T follicular helper cell (primary cell): ENCODE measurements at regions not wholly inside any gene's neighbourhood (a gene's known extent, or its start where the extent isn't known, plus 50 kb on each side); places are given as distances from the start of the nearest gene placed in this dataset.

Source experiments
- DNase-seq: peaks from one replicate; pipeline ENCODE4 v3.0.0-alpha.2; 2020; ENCODE audit warnings: low read depth

DNA sequence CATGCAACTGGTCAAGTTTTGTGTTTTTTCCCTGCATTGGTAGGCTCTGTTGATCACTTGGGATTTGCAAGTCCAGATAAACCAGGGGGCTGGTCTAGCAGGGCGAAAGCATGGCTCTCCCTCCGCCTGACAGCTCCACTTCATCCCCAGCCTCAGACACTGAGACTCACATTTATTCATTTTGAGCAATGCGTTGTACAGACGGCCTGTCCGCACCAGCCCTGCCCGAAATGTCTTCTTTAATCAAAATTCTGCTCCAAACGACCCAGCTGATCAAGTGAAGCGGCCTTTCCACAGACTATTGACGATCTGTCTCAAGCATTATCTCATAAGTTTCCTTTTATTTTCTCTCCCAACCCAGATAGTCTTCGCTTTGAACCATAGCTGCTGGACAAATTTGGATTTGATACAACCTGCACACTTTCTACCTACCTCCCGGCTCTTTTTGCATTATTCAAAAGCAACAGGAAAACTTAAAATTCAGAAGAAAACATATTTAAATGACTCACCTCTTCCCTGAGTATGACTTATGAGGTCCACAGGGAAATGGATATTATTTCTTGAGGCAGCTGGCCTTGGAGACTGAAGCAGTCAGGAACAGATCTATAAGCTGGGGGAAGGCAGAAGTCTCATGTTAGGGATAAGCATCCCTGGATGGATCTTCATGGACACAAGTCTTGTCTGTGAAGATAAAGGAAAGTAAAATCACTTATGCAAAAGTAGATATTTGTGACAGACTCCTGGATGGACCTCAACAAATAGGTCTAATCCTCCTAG lies 498.9 kb upstream of the MGMT start:
- DNase-seq: no peak

GRCh38 chr10:128969551-128969950 lies 497.5 kb upstream of the MGMT start:
- no peak for DNase-seq

- DNase-seq: no peak
Measured at GRCh38 chr10:128971374-128972035, 495.5 kb upstream of the MGMT start.

- no peak for DNase-seq
Measured at GRCh38 chr10:128972036-128972405, 495.0 kb upstream of the MGMT start.

DNA sequence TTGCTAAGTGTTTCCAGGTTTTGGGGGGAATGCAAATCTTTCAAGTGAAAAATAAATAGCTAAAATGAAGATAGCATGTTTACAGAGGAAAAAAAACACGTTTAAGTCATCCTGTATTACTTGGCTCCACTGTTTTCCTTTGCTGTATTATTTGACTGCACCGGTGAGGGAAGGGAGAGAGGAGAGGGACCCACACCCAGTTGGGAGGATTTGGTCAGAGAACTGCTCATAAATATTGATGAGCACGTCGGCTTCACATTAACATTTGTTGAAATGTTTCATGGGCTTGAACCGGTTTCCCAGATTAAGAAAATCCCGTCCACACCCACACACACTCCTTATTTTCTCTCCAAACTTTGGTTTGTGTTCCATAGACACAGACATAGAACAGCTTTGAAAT lies 493.8 kb upstream of the MGMT start:
- DNase-seq: no peak

DNA sequence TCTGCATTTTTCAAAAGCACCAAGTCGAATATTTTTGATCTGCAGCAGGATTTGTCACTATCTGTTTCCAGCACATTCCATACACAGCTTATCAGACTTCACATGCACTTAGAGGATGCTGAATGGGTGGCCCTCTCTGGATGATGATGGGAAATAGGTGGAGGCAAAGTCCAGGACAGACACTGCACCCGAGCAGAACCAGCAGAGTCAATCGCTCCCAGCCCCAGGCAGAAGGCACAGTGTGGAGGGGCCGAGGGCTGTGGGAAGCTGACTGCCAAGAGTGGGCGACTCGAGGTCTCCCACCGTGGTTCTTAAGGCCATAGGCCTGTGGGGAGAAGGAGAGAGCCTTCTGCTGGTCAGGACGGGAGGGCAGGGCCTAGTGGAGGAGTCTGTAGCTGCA lies 490.2 kb upstream of the MGMT start:
- DNase-seq: no peak

DNA sequence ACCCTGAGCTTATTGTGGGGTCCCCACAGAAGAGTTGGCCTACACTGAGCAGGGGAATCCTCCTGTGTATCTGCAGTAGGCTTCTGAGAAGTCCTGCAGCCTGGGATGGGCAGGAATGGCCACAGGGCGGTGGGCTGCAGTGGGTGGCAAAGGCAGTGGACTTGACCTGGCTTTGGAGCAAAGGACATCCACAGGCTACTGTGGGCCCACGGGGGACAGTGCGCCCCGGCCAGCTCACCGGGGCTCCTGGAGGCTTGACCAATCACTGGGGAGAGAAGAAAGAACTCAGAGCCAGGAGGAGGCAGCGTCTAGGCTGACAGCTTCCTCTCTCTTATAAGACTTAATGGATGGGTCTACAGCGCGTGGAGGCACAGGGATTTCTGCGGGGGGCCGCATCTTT lies 488.8 kb upstream of the MGMT start:
- DNase-seq: no peak

GRCh38 chr10:128979405-128979804 lies 487.6 kb upstream of the MGMT start:
- no peak for DNase-seq

DNA sequence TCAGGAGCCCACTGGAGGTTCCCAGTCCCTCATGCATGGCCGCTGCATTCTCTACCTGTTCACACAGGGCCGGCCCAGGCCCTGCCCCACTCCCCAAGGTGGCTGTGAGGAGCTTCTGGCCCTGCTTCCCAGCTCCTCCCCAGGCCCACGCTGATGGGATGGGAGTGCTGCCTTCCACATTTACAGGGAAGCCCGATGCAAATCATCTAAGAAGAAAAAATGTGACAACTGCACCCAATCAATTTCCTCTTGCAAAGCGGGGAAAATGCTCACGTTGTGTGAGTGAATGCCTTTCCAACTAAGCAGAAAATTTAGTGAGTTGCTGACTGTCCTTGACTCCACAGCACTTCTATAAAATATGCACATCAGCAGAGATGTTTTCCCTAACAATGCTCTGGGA lies 485.8 kb upstream of the MGMT start:
- no peak for DNase-seq

- DNase-seq: no peak
Measured at GRCh38 chr10:128981881-128982615, 485.0 kb upstream of the MGMT start.

- DNase-seq: no peak
Measured at GRCh38 chr10:128982616-128982915, 484.5 kb upstream of the MGMT start.

DNA sequence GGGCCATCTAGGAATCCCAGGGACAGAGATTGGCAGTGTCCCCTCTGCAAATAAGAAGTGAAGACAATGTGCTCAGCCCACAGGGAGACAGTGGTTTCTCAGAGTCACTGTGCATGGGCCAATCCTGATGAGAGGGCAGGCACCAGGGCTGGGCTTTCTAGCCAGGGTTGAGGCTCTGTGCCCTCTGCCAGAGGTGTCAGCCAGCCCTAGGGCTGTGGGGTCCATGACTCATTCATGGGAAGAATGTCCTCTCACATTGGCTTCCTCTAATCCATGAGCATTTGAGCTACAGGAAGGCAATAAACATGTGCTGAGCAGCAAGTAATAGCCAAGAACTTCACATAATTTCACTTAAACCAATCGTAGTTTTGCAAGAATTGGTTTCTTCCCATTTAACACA lies 482.0 kb upstream of the MGMT start:
- DNase-seq: no peak

DNA sequence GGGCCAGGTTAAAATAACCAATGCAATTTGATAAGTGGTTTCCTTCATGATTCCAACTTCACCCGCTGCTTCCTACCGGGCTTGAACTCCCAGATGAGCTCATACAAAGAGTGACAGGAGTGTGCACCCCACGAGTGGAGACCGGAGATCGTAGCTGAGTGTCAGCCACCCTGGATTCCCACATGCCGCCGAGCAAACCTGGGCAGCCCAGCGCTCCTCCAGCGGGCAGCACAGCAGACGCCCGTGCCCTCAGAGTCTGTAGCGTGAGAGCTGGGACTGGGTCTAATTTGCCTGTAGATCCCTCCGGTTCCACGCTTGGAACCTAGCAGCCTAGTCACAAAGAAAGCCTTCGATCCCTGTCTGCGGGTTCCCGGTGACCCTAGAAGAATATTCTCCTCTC lies 476.1 kb upstream of the MGMT start:
- no peak for DNase-seq

GRCh38 chr10:128992770-128993169 lies 474.3 kb upstream of the MGMT start:
- DNase-seq: no peak

- DNase-seq: no peak
Measured at GRCh38 chr10:128993443-128993842, 473.6 kb upstream of the MGMT start.

GRCh38 chr10:128993911-128994538 lies 473.0 kb upstream of the MGMT start:
- no peak for DNase-seq

- no peak for DNase-seq
Measured at GRCh38 chr10:128994598-128995143, 472.4 kb upstream of the MGMT start.

DNA sequence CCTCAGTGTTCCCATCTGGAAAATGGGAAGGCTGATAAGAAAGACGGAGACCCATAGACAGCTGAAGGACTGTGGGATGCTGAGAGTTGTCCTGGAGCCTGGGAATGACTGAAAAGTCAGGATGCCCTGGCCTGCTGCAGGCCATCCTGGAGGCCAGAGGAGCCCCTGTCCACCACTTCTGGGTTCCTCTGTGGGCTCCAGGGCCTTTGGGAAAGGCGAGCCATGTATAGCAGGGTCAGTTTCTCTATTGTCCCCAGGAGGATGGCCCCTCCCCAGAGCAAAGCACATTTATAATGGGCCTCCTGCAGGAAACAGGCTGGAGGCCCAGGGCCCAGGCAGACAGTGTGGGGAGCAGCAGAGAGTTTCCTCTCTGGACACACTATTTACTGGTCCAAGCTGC lies 471.4 kb upstream of the MGMT start:
- no peak for DNase-seq

DNA sequence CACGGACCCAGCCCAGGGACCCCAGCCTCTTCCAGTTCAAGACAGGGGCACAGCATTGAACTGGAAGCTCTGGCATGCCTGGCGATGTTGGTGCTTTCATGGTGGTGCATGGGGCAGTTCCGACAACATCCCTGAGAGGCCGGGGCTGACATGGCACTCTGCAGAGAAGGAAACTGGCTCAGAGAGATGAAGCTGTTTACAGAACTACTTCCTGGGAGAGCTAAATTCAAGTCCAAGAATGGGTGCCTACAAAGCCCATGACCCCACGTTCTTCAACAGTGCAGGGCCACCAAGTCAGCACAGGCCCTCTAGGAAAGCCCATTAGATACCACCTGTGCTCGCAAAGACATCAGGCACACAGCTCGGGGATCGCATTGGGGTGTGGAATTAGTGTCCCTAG lies 470.9 kb upstream of the MGMT start:
- DNase-seq: no peak

- DNase-seq: no peak
Measured at GRCh38 chr10:128998101-128998805, 468.8 kb upstream of the MGMT start.

DNA sequence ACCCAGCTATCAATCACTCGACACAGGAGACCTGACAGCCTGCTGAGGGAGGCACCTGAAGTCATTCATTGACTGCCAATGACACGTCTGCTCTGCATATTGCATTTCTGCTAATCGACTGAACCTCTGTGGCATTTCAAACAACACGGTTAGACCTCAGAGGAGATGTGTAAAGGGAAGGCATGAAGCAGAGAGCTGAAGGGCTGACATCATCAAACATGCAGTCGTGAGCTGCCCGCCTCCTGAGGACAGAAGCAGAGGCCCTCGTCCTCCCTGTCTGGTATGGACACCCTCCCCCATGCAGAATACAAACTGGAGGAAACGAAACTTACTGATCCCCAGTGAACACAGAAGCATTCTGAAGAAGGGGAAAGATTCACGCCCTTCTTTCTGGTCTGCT lies 462.6 kb upstream of the MGMT start:
- no peak for DNase-seq

DNA sequence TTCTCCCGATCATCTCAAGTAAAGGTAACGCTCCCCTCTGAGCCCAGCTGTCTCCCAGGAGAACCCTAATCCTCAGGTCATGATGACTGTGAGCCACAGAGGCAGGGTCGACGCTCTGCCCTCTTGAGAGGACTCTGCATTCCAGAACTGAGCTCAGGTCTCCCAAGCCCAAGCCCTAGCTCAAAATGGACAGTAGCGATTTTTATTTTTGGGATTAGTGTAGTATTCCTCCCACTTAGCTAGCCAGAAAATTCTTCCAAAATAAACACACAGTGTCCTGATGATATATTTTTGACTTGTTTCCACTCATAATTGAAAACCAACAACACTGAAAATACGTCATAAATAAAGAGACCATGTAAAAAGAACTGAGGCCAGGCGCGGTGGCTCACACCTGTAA lies 462.0 kb upstream of the MGMT start:
- no peak for DNase-seq
